Gastrocnemius medialis (tissue), 4 donors: ENCODE measurements at regions not wholly inside any gene's neighbourhood (a gene's known extent, or its start where the extent isn't known, plus 50 kb on each side); places are given as distances from the start of the nearest gene placed in this dataset.

ENCODE experiments used
- CTCF ChIP-seq, 5 experiments: fragments of 450-650 bp in 3 of 5; fragments of 200-600 bp in 2 of 5; sonication (generic) in 2 of 5; IDR thresholded peaks in 4 of 5; conservative IDR thresholded peaks in 1 of 5; 1 replicate in 4 of 5; 2 replicates in 1 of 5; pipeline ENCODE4 v1.5.1; 2016 to 2019; ENCODE audit warnings: antibody characterized with exemption in 5 of 5, mild to moderate bottlenecking in 3 of 5, moderate library complexity in 3 of 5
- POLR2A ChIP-seq, 2 donors: fragments of 450-650 bp; IDR thresholded peaks; one replicate each; pipeline ENCODE4 v1.6.1; 2017; ENCODE audit warnings: antibody characterized with exemption in 2 of 2, mild to moderate bottlenecking in 2 of 2, moderate library complexity in 2 of 2

- TF ChIP-seq POLR2A (IDR thresholded peaks at IDR 0.05): no peak
- TF ChIP-seq CTCF (IDR thresholded peaks at IDR 0.05 in 4 of 5, conservative IDR thresholded peaks at IDR 0.05 in 1 of 5): no peak
Measured at GRCh38 chr5:147162740-147163139, 72.1 kb upstream of the STK32A start.
